GM23338 (cell line): ENCODE measurements at regions not wholly inside any gene's neighbourhood (a gene's known extent, or its start where the extent isn't known, plus 50 kb on each side); places are given as distances from the start of the nearest gene placed in this dataset.
A peak's percentile ranks its signal among the peaks of the same experiment; 100 is the strongest.

Source experiments
- EZH2 ChIP-seq: fragments of 200-600 bp; sonication (generic); IDR thresholded peaks from one replicate; pipeline ENCODE4 v1.8.0; 2017; ENCODE audit warnings: antibody characterized with exemption, mild to moderate bottlenecking, low read depth; ENCODE audit not compliant: unreplicated experiment
- POLR2AphosphoS5 ChIP-seq: IDR thresholded peaks from 2 replicates; pipeline ENCODE4 v1.6.1; 2016; ENCODE audit warnings: antibody characterized with exemption, low read depth
- TF ChIP-seq, protein P1 (sequence below), 2 experiments: fragments of 200-600 bp in 1 of 2; sonication (generic) in 1 of 2; conservative IDR thresholded peaks; 2 replicates each; pipeline versions ENCODE4 v1.5.1 to v1.6.1; 2016 to 2017; ENCODE audit warnings: antibody characterized with exemption in 2 of 2, low read depth in 2 of 2, mild to moderate bottlenecking in 2 of 2, moderate library complexity in 1 of 2
- TF ChIP-seq, protein P2 (sequence below): IDR thresholded peaks from 2 replicates; pipeline ENCODE4 v1.6.1; 2016; ENCODE audit warnings: antibody characterized with exemption

DNA sequence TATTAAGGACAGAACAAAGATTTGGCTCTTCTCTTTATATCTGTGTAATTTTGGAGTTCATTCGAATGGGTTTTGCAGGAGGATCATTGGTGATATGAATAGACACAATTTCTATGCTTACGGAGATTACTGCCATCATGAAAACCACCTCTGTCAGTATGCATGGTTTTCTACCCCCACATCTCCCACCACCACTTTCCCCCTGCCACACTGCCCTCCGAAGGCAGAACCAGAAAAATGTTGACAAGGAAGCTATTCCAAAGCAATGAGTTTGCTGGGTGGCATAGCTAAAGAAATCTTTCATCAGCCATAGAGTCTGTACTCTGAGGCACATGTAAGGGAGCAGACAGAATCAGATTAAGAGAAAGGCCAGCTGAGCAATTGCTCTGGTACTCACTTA is 567.3 kb upstream of the ACTRT1 start:
- no peak for TF ChIP-seq EZH2
- TF ChIP-seq, protein P1, sequence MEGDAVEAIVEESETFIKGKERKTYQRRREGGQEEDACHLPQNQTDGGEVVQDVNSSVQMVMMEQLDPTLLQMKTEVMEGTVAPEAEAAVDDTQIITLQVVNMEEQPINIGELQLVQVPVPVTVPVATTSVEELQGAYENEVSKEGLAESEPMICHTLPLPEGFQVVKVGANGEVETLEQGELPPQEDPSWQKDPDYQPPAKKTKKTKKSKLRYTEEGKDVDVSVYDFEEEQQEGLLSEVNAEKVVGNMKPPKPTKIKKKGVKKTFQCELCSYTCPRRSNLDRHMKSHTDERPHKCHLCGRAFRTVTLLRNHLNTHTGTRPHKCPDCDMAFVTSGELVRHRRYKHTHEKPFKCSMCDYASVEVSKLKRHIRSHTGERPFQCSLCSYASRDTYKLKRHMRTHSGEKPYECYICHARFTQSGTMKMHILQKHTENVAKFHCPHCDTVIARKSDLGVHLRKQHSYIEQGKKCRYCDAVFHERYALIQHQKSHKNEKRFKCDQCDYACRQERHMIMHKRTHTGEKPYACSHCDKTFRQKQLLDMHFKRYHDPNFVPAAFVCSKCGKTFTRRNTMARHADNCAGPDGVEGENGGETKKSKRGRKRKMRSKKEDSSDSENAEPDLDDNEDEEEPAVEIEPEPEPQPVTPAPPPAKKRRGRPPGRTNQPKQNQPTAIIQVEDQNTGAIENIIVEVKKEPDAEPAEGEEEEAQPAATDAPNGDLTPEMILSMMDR (conservative IDR thresholded peaks at IDR 0.05; ENCODE audit: low read depth in 2 of 2), result peak; percentile 36 to 56
- TF ChIP-seq POLR2AphosphoS5, result no peak
- TF ChIP-seq, protein P2, sequence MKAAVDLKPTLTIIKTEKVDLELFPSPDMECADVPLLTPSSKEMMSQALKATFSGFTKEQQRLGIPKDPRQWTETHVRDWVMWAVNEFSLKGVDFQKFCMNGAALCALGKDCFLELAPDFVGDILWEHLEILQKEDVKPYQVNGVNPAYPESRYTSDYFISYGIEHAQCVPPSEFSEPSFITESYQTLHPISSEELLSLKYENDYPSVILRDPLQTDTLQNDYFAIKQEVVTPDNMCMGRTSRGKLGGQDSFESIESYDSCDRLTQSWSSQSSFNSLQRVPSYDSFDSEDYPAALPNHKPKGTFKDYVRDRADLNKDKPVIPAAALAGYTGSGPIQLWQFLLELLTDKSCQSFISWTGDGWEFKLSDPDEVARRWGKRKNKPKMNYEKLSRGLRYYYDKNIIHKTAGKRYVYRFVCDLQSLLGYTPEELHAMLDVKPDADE, result no peak
